Right renal cortex interstitium (tissue), 3 donors: ENCODE measurements at regions not wholly inside any gene's neighbourhood (a gene's known extent, or its start where the extent isn't known, plus 50 kb on each side); places are given as distances from the start of the nearest gene placed in this dataset.

Source experiments
- DNase-seq, 3 donors: peaks; one replicate each; pipeline ENCODE4 v3.0.0-alpha.2; 2013; ENCODE audit warnings: low read depth in 3 of 3, low spot score in 2 of 3

DNA sequence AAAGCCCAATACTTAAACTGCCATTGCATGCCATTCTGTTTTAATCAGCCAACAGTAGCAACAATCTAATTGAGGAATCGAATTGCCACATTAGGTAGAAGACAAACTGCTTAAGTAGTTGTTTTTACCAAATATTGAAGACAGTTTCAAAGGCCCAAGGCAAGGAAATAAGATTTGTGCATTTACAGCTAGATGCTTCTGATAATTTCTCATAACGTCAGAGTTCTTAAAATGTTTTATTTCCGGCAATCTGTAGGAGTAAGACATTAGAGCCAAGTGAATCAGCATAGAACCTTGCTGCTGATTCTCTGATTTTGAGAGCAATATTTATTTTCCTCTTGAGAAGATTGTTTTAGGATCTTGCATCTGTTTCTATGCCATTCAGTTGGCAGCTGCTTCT lies 174.3 kb downstream of the RBM43 start:
- no peak for DNase-seq

DNA sequence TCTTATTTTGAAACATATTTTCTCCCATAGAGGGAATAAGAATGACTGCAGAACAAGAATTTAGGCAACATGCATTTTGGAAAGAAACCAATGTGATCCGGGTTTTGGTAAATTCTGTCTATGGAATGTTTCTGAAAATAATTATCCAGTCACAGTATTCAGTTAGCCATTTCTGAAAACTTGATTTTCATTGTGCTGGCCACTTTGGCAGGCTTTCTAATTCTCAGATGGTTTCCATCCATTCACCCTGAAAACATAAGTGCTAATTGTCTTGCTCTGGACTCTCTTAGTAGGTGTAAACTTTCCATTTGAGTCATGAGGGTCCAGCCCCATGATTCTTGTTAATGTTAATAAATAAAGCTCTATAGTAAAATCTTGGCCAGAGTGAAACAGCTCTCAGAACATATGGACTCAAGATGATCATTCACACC lies 176.5 kb downstream of the RBM43 start:
- no peak for DNase-seq

DNA sequence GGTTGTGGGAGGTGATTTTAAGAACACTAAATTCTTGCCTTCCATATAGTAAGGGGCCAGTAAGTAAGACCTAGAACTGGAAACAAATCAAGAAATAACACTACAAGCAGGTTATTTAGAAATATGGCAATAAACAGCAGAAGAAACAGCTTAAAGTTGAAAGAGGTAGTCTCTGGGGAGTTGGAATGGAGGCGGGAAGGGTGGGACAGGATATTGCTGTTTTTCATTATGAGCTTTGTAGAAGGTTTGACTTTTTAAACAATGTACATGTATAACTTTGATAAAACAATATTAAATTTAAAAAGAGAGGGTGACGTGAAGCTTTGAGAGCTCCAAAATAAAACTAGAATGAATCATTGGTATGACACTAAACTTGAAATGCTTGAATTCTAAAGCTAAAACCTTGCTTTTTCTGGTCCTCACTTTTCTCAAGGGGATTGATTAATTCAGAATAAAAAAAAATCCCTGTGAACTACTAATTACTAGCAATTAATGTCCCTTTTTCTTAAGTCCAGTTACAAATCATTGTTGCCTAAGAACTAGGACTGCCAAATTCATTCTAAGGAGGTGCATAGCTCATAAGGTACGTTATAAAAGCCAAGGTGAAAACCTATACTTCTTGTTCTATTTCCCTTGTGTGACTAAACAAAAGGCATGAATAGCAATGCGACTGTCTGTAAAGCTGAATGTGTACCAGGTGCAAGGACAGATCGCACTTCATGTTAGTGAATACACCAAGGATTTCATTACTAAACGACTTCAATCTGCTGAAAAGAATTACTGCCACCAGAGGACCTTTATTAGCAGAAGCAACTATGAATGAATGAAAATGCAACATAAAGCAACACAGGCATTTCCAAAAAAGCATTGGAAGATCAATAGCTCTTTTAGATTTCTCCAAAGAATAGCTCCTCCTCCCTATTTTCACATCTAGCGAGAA lies 177.5 kb downstream of the RBM43 start:
- DNase-seq, result no peak

DNA sequence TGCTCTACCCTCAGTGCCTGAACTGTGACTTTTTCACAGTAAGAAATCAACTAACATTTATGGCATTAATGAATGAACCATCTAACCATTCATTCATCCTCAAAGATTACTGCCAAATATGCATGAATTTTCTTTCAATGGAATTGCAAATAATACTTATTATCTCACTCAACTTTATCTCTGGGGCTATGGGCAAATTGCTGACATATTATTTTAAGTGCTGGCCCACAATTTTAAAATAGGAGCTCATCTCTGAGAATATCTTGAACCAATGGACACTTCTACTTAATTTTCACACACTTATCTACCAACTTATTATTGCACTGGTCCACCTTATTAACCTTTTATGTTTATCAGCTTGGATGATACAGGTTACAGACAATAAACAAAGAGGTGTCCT lies 182.8 kb downstream of the RBM43 start:
- DNase-seq, result no peak

DNA sequence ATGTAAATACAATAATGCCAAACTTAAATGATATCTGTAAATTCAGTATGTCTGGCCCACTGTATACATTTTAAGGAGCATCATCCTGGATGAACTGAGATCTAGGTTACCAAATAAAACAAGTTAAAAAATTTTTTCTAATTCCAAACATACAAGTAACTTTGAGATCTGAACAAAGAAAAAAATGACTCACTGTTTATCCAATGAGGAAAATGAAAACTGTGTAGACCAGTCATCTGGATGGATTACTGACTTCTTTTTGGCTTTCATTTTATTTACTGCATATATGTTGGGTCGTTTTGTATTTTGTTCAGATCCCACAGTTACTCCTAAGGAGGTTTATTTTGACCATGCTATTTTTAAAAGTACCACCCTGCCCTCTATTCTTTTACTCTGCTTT lies 189.8 kb downstream of the RBM43 start:
- DNase-seq, result no peak

DNA sequence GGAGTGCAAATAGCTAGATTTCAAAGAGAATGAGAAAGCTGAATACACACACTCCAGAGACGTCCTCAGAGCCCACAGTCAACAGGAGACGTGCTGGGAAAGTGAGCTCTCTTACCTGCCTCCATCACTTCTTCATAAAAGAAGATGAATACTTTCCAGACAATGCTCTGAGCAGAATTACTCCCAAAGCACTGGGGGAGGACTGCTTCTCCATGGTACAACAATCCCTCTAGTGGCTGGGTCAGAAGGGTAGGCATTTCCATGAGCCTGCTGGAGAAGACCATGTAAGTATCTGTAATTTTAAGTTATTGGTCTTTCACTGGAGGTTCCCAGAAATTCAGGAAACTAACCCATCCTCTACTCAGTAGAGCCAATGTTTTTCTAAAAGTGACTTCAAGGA lies 190.3 kb downstream of the RBM43 start:
- no peak for DNase-seq

DNA sequence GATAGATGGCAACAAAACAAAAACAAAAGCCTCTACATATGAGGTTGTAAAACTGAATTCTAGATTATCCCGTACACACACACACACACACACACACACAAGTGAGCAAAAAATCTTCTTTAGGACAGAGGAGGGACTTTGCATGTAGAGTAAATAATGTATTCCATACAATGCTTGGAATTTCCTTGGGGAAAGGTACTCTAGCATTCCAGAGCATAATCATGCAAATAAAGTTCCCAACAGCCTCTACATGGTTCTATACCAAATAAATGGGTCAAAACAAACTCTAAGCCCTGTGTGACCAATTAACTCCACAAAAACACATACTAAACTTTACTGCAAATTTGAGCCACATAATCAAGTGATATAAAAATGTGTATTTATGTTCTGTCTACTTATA lies 191.4 kb downstream of the RBM43 start:
- DNase-seq, result no peak

DNA sequence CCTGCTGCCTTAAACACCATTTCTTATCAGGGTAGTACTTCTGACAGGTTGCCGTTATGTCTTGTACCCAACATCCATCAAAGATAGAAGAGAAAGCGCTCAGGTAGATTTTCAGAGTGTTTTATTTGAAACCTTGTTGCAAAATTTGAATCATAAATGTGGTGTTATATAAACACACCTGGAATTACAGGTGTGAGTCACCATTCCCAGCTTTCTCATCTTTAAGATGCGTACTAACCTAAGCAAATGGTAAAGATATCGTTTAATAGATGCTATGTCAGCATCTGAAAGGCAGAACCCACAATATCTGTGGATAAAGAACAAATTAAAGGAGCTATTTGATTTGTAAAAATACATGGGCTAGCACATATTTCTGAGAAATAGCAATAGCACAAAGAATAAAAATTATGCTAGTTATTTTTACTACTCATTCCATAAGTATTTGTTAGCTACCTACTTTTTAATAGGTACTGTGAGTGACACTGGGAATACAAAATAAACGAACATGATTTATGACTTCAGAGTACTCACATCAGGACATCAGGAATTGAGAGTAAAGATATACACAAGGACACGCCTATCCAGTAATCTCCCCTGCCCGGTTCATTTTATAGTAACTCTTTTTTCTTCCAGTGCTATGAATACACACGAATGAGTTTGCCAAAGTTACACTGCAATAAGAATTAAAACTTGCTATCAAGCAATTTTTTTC lies 193.8 kb downstream of the RBM43 start:
- DNase-seq, result no peak

DNA sequence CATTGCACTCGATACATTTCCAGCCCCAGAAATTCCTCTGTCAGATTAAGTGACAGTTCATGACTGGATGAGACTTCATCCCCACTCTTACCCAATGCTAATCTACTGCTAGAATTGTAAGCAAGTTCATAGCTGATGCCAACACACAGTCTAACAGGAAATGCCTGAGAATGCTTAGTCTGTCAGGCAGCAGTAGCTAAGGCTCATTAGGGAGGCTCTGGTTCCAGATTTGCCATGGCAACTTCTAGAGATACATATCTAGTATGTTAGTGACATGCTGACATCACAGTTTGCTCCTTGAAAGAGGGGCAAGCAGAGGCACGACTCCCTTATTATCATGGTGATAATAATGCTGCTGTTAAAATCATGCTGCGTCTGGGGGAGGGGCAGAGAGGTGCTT lies 198.4 kb downstream of the RBM43 start:
- no peak for DNase-seq

DNA sequence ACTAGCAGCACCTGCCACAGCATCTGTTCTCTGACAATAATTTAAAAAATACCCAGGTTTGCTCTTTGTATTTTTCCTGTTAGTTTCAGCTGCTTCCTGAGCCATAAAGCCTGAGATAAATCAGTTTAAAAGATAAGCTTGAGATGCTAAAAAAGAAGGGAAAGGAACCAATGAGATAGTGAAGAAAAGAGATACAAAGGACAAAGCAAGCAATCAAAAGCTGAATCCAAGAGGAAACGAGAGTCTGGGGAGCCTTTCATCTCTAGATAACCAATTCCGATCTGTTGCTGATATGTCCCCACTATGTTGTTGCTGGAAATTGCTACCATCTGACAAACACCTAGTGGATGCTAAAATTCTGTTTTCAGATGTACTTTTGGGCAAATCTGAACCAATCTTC lies 201.4 kb downstream of the RBM43 start:
- no peak for DNase-seq

DNA sequence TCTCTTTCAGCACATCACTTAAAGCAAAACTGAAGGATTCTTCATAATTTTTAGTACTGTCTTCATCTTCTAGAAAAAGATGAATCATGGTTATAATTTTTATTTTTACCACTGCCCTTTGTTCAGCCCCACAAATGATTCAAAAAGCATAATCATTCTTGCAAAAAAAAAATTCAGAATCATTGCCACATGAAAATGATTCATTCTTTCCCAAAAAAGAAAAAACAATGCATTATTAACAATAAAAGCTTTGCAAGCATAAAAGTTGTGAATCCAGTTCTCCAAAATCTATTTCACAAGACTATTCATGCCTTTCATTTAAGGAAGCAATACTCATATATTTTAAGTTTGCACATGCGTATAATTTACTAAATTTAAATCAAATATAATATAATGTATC lies 204.8 kb downstream of the RBM43 start:
- no peak for DNase-seq

DNA sequence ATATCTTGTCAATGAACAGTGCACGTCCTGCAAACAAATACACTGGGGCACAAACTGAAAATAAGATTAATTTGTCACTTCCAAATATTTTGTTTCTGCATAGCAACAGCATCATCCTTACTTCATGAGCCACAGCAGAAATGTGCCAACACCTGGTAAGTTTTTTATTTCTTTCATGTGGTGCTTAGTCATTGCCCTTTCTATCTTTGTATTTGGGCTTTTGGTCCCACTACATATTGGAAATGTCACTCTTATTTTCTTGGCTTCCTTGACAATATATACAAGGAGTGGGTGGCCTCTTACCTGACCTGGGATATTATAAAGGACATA lies 208.0 kb downstream of the RBM43 start:
- no peak for DNase-seq

DNA sequence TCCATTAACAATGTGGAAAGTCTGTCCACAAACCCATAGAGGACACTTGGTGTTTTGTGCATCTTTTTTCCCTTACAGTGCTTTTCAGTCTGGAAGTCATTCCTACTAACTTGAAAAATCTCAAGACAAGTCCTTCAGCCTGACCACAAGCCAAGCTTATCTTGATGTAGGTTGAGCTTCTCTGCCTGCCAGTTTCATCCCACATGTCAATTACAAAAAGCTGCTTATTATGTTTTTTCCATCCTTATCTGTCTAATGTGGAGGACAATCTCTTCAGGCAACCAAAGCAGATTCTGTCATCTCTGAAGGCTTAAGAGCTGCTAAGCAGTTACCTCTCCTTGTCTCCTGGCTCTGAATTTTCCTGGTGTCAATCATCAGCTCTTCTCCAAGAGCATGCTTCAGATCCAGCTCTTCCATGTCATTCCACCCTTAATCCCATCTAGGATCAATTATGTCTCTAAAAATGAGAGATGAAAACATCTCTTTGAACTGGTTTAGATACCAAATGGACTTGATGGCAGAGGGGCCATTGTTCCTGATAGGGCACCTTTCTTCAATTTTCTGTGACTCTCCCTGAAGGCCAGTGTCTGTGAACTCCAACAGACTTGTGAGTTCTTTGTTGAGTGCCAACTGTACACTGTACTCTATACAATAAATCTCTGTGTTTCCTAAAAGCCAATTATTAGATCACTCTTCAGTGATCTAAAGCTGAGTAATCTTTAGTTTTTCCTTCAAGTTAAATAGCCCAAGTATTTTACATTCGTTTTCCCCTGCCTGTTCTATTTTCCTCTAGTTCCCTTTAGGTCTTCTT lies 208.6 kb downstream of the RBM43 start:
- DNase-seq, result no peak

DNA sequence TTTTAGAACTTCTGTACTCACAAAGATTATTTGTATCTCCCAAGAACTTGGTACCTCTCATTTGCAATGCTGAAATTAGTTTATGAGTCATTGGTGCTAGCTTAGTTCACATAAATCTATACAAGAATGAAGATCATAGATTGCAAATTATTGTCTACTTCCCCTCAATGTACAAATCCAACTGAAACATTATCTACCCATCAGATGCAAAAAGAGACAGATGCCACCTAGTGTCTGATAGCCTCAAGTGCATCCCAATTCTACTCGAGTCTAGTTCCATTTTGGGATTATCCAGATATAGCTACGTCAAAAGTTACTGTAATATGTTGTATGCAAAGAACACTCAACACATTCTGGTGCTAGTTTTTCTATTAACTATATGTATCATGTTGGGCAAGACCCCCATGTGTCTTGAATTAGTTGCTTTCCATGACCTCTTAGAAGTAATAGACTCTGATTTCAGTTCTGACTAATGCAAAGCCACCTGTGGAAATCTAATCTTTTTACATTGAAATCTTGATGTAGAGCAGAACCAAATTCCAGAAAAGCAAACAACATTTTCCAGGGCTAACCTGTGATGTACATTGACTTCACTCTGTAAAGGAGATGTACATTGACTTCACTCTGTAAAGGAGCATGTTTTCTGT lies 210.0 kb downstream of the RBM43 start:
- no peak for DNase-seq

DNA sequence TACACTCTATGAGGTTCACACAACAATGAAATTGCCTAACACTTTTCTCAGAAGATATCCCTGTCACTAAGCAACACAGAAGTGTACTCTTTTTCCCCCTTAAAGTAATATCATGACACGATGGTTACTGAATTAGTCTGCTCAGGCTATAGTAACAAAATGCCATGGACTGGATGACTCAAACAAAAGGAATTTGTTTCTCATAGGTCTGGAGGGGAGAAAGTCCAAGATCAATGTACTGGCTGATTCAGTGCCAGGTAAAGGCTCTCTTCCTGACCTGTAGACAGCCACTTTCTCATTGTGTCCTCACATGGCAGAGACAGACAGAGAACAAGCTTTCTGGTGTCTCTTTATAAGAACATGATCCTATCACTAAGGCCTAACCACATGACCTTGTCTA lies 211.9 kb downstream of the RBM43 start:
- DNase-seq, result no peak

DNA sequence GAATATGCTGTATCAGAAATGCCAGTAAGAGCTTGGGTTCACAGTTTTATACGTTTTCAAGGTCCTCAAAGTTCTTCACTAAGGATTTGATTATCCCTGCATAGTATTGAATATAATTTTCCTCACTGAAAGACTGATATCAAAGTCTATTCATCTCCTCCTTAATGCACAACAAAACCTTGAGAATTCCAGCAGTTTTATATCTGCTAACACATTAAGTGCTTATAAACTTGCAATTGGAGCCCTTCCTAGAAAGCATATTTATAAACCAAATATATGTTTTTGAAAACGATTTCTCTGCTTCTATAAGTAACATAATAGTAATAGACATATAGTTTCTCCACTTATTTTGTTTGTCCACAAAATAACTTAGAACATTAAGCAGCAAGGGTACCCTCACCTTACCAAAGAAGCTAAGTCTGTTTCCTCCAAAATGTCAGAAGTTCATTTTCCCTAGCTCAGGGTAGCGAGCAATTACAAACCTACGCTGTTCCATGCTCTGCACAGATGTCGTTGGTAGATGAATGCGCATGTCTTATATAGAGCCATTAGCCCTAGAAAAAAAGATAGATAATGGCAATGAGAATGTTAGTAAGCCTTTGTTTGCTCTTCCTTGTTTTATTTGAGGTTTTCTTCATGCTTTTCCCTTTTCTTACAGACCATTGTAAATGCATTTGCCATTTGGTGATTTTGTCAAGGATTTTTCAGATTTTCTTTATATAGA lies 213.2 kb downstream of the RBM43 start:
- DNase-seq, result no peak

DNA sequence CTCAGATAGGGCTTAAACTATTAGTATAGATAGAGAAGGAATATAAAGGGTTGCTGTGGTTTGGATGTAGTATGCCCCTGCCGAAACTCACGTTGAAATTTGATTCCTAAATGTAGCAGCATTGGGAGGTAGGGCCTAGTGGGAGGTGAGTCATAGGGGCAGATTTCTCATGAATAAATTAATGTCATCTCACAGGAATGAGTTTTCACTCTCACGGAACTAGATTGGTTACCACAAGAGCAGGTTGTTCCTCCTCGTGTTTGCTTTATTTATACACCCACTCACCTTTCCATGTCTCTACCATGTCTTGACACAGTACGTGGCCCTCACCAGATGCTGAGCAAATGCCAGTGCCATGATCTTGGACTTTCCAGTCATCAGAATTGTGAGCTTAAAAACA lies 218.2 kb downstream of the RBM43 start:
- no peak for DNase-seq

DNA sequence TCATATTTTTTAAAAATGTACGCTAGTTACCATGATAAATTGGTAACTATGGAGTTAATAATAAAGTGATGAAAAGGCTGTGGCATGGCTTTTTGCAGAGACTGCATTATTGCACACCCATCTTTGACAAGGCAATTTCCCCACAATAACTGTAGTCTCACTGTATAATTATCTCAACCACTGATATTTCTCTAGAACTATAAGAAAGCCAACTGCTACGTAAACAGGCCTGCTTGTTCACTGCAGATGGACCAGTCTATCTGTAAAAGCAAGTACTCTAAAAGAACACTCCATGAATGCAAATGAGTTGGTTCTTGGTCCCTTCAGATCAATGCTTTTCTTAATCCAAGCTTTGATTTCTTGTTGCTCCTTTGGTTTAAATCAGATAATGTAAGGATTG lies 218.7 kb downstream of the RBM43 start:
- DNase-seq, result no peak

DNA sequence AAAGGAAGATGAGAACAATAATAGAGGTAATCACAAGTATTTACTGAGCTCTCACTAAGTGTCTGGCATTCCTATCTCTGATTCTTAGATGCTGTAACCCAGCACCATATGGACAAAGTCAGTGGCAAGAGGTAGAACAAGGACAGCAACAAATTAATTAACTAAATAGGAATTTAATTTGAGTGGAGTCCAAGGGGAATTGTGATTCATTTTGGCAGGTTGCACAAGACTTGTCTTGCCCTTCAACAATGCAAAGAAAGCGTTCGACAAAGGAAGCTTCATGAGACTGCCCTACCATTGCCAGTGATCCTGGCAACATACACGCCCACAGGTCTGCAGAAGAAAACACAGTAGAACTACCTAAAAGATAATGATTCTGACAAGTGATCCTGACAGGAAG lies 221.6 kb downstream of the RBM43 start:
- DNase-seq, result no peak

DNA sequence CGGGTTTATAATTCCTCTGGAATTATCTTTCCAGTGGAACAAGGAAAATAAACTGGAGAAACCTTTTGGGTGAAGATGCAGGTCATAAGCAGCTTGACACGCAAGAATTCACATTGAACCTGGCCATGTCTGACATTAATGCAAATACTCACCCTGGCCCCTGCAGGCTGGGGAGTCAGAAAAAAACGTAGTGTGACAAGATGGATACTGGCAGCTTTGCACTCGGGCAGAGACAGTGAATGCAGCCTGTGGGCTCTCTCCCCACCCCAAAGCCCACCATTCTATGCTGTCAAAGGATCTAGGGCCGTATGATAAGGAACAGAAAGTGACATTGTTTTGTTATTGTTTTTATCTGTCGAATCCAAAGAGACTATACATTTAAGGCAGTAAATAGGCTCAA lies 223.1 kb downstream of the RBM43 start:
- DNase-seq, result no peak
